Aorta (tissue), 5 donors: ENCODE measurements at regions not wholly inside any gene's neighbourhood (a gene's known extent, or its start where the extent isn't known, plus 50 kb on each side); places are given as distances from the start of the nearest gene placed in this dataset.

Experiments
- ATAC-seq: fragments of 200-7000 bp; cut with Tn5 transposase; one replicate; pipeline ENCODE4 v1.9.1; 2022; ENCODE audit warnings: moderate library complexity; ENCODE audit not compliant: low FRiP score
- DNase-seq, 2 donors: peaks; one replicate each; pipeline ENCODE4 v3.0.0-alpha.2; 2020
- H3K27ac ChIP-seq, 2 donors: one replicate each; pipeline ENCODE4 v1.5.1; 2013; ENCODE audit warnings: low read length in 2 of 2, mild to moderate bottlenecking in 2 of 2, moderate library complexity in 2 of 2, control low read depth in 1 of 2, inconsistent platforms in 1 of 2, low read depth in 1 of 2
- H3K27me3 ChIP-seq, 2 donors: one replicate each; pipeline ENCODE4 v1.6.1; 2013; ENCODE audit warnings: control low read depth in 1 of 2, low read length in 1 of 2, mild to moderate bottlenecking in 1 of 2, moderate library complexity in 1 of 2; ENCODE audit not compliant: insufficient read depth in 2 of 2, control insufficient read depth in 1 of 2
- H3K36me3 ChIP-seq, 2 donors: one replicate each; pipeline ENCODE4 v1.6.1; 2013; ENCODE audit warnings: control low read depth in 1 of 2, low read length in 1 of 2, mild to moderate bottlenecking in 1 of 2; ENCODE audit not compliant: insufficient read depth in 2 of 2, control insufficient read depth in 1 of 2
- H3K4me1 ChIP-seq, 2 donors: one replicate each; pipeline ENCODE4 v1.6.1; 2013; ENCODE audit warnings: low read length in 2 of 2, control low read depth in 1 of 2, mild to moderate bottlenecking in 1 of 2, moderate library complexity in 1 of 2; ENCODE audit not compliant: insufficient read depth in 2 of 2, control insufficient read depth in 1 of 2
- H3K4me3 ChIP-seq, 2 donors: one replicate each; pipeline ENCODE4 v1.5.1; 2013; ENCODE audit warnings: low read length in 2 of 2, control low read depth in 1 of 2, mild to moderate bottlenecking in 1 of 2
- H3K9me3 ChIP-seq: one replicate; pipeline ENCODE4 v1.6.1; 2013; ENCODE audit warnings: mild to moderate bottlenecking, low read length; ENCODE audit not compliant: control insufficient read depth
- WGBS, 2 donors: extraction: QIAGEN DNeasy Blood & Tissue Kit; methylation state at CpG; one replicate each; pipeline ENCODE4 v1.1.7; 2013; 5-methylcytosine and 5-hydroxymethylcytosine counted together
- intact Hi-C, 2 donors: fragments of 100-400 bp; cut with DNase I; formaldehyde crosslinking; loops; one replicate each; pipeline versions ENCODE4 v1.14.2 to v1.15.0; 2022
- donor health status: healthy with polysubstance abuse.
- donor health status: Bipolar disorder and iron deficiency.
- donor health status: DM: no; HTN: no; CAD: no.
- donor health status: DM: no; HTN: no; CAD: no.
- donor health status: DM: yes; HTN: yes; CAD: no.

- Histone ChIP-seq H3K27ac (no peak overlapping the region), H3K36me3 (no peaks in the 10 kb centered on the region), H3K4me3 (no peak overlapping the region), H3K9me3 (no peaks in the 10 kb centered on the region), H3K4me1 (no peaks in the 10 kb centered on the region), H3K27me3 (no peaks in the 10 kb centered on the region)
- ATAC-seq = no peak
- no peak for DNase-seq
- 41 to 46% methylated on average over 3 of the region's 3 CpGs for WGBS, 2 donors
- intact Hi-C loops = no loop called here
Observed at GRCh38 chr5:82670692-82671091, 392.5 kb upstream of the RPS23 start.

- DNase-seq (no peak), ATAC-seq (no peak)
- intact Hi-C loops = no loop called here
- H3K36me3 ChIP-seq = no peaks in the 10 kb centered on the region
- no peak overlapping the region for H3K4me3 ChIP-seq
- no peaks in the 10 kb centered on the region for H3K27me3 ChIP-seq
- H3K9me3 ChIP-seq = no peaks in the 10 kb centered on the region
- no peak overlapping the region for H3K27ac ChIP-seq
- H3K4me1 ChIP-seq = peaks cover 0 to 4% of the 10 kb centered on the region in 2 donors
- WGBS, 2 donors = 98% methylated on average over 1 of the region's 1 CpG
Observed at GRCh38 chr5:82669720-82670119, 391.6 kb upstream of the RPS23 start.

- WGBS, 2 donors = 96 to 98% methylated on average over 2 of the region's 2 CpGs
- ATAC-seq = no peak
- intact Hi-C loops = no loop called here
Observed at GRCh38 chr5:82666312-82666711, 388.2 kb upstream of the RPS23 start.

GRCh38 chr5:82664732-82665131, 386.6 kb upstream of the RPS23 start:
- Histone ChIP-seq H3K9me3 (no peaks in the 10 kb centered on the region), H3K27ac (no peak overlapping the region), H3K27me3 (no peaks in the 10 kb centered on the region), H3K4me3 (no peak overlapping the region), H3K4me1 (peaks cover 0 to 4% of the 10 kb centered on the region in 2 donors), H3K36me3 (no peaks in the 10 kb centered on the region)
- 63 to 66% methylated on average over 3 of the region's 3 CpGs for WGBS, 2 donors
- no peak for ATAC-seq
- intact Hi-C loops = no loop called here
- DNase-seq = no peak

More at GRCh38 chr5:82666312-82666711, 388.2 kb upstream of the RPS23 start:
- Histone ChIP-seq H3K36me3 (no peaks in the 10 kb centered on the region), H3K27me3 (no peaks in the 10 kb centered on the region), H3K9me3 (no peaks in the 10 kb centered on the region), H3K27ac (no peak overlapping the region), H3K4me3 (no peak overlapping the region), H3K4me1 (peaks cover 0 to 4% of the 10 kb centered on the region in 2 donors)
- DNase-seq = no peak

GRCh38 chr5:82663225-82663624, 385.1 kb upstream of the RPS23 start:
- no peaks in the 10 kb centered on the region for H3K36me3 ChIP-seq
- no peak overlapping the region for H3K4me3 ChIP-seq
- H3K27me3 ChIP-seq = no peaks in the 10 kb centered on the region
- DNase-seq (no peak), ATAC-seq (no peak)
- 45 to 56% methylated on average over 4 of the region's 4 CpGs for WGBS, 2 donors
- H3K4me1 ChIP-seq = peaks cover 0 to 4% of the 10 kb centered on the region in 2 donors
- no peak overlapping the region for H3K27ac ChIP-seq
- no peaks in the 10 kb centered on the region for H3K9me3 ChIP-seq
- intact Hi-C loops = no loop called here

GRCh38 chr5:82662340-82662739, 384.2 kb upstream of the RPS23 start:
- Histone ChIP-seq H3K4me3 (no peak overlapping the region), H3K9me3 (no peaks in the 10 kb centered on the region), H3K27me3 (no peaks in the 10 kb centered on the region), H3K36me3 (no peaks in the 10 kb centered on the region), H3K4me1 (peaks cover 0 to 4% of the 10 kb centered on the region in 2 donors), H3K27ac (no peak overlapping the region)
- no peak for ATAC-seq
- intact Hi-C loops = no loop called here
- DNase-seq = no peak
- WGBS, 2 donors = 85 to 93% methylated on average over 1 of the region's 1 CpG

GRCh38 chr5:82661933-82662332, 383.8 kb upstream of the RPS23 start:
- no peaks in the 10 kb centered on the region for H3K27me3 ChIP-seq
- H3K27ac ChIP-seq = no peak overlapping the region
- whole genome bisulfite sequencing, 2 donors = 86 to 88% methylated on average over 1 of the region's 1 CpG
- intact Hi-C loops = no loop called here
- no peaks in the 10 kb centered on the region for H3K9me3 ChIP-seq
- no peak overlapping the region for H3K4me3 ChIP-seq
- DNase-seq (no peak), ATAC-seq (no peak)
- no peaks in the 10 kb centered on the region for H3K36me3 ChIP-seq
- H3K4me1 ChIP-seq = peaks cover 0 to 4% of the 10 kb centered on the region in 2 donors

- H3K27ac ChIP-seq = no peak overlapping the region
- peaks cover 0 to 4% of the 10 kb centered on the region in 2 donors for H3K4me1 ChIP-seq
- no peak for ATAC-seq
- no peaks in the 10 kb centered on the region for H3K36me3 ChIP-seq
- H3K4me3 ChIP-seq = no peak overlapping the region
- no peaks in the 10 kb centered on the region for H3K9me3 ChIP-seq
- H3K27me3 ChIP-seq = no peaks in the 10 kb centered on the region
- 91 to 98% methylated on average over 2 of the region's 2 CpGs for WGBS, 2 donors
- no peak for DNase-seq
- intact Hi-C loops = no loop called here
Observed at GRCh38 chr5:82661462-82661861, 383.3 kb upstream of the RPS23 start.

GRCh38 chr5:82659115-82659514, 381.0 kb upstream of the RPS23 start:
- ATAC-seq (no peak), DNase-seq (no peak)
- intact Hi-C loops = no loop called here
- Histone ChIP-seq H3K36me3 (no peaks in the 10 kb centered on the region), H3K4me3 (no peak overlapping the region), H3K9me3 (no peaks in the 10 kb centered on the region), H3K27me3 (no peaks in the 10 kb centered on the region), H3K4me1 (no peaks in the 10 kb centered on the region), H3K27ac (no peak overlapping the region)
- WGBS, 2 donors = 65 to 93% methylated on average over 2 of the region's 2 CpGs
